ENCODE measurements at regions not wholly inside any gene's neighbourhood (a gene's known extent, or its start where the extent isn't known, plus 50 kb on each side); places are given as distances from the start of the nearest gene placed in this dataset.

DNA sequence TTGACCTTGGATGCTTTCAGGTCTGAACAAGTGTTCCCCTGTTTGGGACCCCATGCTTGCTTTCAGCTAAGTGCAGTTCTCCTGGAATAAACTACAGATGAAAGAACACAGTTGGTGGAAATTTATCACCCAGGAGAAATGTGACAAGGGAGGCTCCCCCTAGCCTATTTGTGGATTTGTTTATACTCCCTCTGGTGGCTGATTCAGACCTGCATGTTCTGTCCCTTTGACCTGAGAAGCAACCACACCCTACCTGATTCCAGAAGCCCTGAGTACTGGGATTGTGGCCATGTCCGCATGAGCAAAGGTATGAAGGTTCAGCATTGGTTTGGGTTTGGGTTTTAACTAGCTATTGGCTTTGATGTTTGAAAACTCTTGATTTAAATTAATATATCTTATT, 440.9 kb downstream of the MID1IP1 start:
- TF ChIP-seq EZH2phosphoT487 (conservative IDR thresholded peaks at IDR 0.05; ENCODE audit: low read length), result no peak
- TF ChIP-seq, protein P1, sequence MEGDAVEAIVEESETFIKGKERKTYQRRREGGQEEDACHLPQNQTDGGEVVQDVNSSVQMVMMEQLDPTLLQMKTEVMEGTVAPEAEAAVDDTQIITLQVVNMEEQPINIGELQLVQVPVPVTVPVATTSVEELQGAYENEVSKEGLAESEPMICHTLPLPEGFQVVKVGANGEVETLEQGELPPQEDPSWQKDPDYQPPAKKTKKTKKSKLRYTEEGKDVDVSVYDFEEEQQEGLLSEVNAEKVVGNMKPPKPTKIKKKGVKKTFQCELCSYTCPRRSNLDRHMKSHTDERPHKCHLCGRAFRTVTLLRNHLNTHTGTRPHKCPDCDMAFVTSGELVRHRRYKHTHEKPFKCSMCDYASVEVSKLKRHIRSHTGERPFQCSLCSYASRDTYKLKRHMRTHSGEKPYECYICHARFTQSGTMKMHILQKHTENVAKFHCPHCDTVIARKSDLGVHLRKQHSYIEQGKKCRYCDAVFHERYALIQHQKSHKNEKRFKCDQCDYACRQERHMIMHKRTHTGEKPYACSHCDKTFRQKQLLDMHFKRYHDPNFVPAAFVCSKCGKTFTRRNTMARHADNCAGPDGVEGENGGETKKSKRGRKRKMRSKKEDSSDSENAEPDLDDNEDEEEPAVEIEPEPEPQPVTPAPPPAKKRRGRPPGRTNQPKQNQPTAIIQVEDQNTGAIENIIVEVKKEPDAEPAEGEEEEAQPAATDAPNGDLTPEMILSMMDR (IDR thresholded peaks at IDR 0.05; ENCODE audit: insufficient read depth, low read length, poor library complexity, severe bottlenecking), result no peak
